Suprapubic skin (tissue), 4 donors: ENCODE measurements at regions not wholly inside any gene's neighbourhood (a gene's known extent, or its start where the extent isn't known, plus 50 kb on each side); places are given as distances from the start of the nearest gene placed in this dataset.

Experiments
- DNase-seq, 2 donors: peaks; one replicate each; pipeline ENCODE4 v3.0.0-alpha.2; 2019; ENCODE audit warnings: low spot score in 2 of 2
- H3K27ac ChIP-seq: fragments of 200-600 bp; sonication (generic); one replicate; pipeline ENCODE4 v1.5.1; 2019
- H3K27me3 ChIP-seq: fragments of 200-600 bp; sonication (generic); one replicate; pipeline ENCODE4 v1.5.1; 2019
- H3K36me3 ChIP-seq: fragments of 200-600 bp; sonication (generic); one replicate; pipeline ENCODE4 v1.5.1; 2019
- H3K4me1 ChIP-seq: fragments of 200-600 bp; sonication (generic); one replicate; pipeline ENCODE4 v1.5.1; 2019
- H3K4me3 ChIP-seq: fragments of 200-600 bp; sonication (generic); one replicate; pipeline ENCODE4 v1.5.1; 2019; ENCODE audit warnings: mild to moderate bottlenecking
- H3K9me3 ChIP-seq: fragments of 200-600 bp; sonication (generic); one replicate; pipeline ENCODE4 v1.5.1; 2019
- EP300 ChIP-seq: sonication (generic); formaldehyde crosslinking; IDR thresholded peaks from one replicate; pipeline ENCODE4 v1.6.1; 2017; ENCODE audit warnings: antibody characterized with exemption
- POLR2A ChIP-seq, 2 donors: fragments of 450-650 bp; IDR thresholded peaks; one replicate each; pipeline ENCODE4 v1.6.1; 2017; ENCODE audit warnings: antibody characterized with exemption in 2 of 2, mild to moderate bottlenecking in 2 of 2, moderate library complexity in 2 of 2
- POLR2AphosphoS5 ChIP-seq, 3 donors: sonication (generic); formaldehyde crosslinking; IDR thresholded peaks; one replicate each; pipeline ENCODE4 v1.6.1; 2017; ENCODE audit warnings: antibody characterized with exemption in 3 of 3
- WGBS: methylation state at CpG from one replicate; pipeline ENCODE4 v1.1.5; 2018; 5-methylcytosine and 5-hydroxymethylcytosine counted together
- TF ChIP-seq, protein P1 (sequence below), 2 donors: fragments of 200-600 bp in 1 of 2; fragments of 450-650 bp in 1 of 2; sonication (generic) in 1 of 2; IDR thresholded peaks; one replicate each; pipeline ENCODE4 v1.5.1; 2016 to 2019; ENCODE audit warnings: antibody characterized with exemption in 2 of 2, mild to moderate bottlenecking in 1 of 2, moderate library complexity in 1 of 2

DNA sequence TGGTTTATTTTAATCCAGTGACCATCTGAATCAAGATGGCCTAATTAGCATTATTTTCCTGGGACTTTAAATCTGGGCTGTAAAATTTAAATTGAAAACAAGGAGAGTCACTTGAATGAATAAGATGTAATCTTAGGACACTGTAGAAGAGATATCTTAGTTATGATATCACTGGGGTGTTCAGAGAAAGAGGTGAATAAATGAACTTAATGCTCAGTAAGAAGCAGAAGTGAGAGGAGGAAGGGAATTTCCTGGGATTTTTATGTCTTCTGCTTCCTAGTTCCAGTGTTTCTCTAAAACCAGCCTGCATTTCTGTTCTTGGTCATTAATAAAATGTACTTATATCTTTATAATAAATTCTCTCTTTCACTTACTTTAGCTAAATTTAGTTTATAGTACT is 136.8 kb upstream of the PTPRK start:
- H3K9me3 ChIP-seq: no peaks in the 10 kb centered on the region
- H3K4me1 ChIP-seq: no peaks in the 10 kb centered on the region
- H3K27ac ChIP-seq: no peak overlapping the region
- no peak overlapping the region for H3K4me3 ChIP-seq
- DNase-seq: no peak
- no peaks in the 10 kb centered on the region for H3K27me3 ChIP-seq
- H3K36me3 ChIP-seq: no peaks in the 10 kb centered on the region
- no peak for TF ChIP-seq POLR2A (IDR thresholded peaks at IDR 0.05)
- TF ChIP-seq EP300: no peak
- TF ChIP-seq POLR2AphosphoS5 (IDR thresholded peaks at IDR 0.05): no peak
- TF ChIP-seq, protein P1, sequence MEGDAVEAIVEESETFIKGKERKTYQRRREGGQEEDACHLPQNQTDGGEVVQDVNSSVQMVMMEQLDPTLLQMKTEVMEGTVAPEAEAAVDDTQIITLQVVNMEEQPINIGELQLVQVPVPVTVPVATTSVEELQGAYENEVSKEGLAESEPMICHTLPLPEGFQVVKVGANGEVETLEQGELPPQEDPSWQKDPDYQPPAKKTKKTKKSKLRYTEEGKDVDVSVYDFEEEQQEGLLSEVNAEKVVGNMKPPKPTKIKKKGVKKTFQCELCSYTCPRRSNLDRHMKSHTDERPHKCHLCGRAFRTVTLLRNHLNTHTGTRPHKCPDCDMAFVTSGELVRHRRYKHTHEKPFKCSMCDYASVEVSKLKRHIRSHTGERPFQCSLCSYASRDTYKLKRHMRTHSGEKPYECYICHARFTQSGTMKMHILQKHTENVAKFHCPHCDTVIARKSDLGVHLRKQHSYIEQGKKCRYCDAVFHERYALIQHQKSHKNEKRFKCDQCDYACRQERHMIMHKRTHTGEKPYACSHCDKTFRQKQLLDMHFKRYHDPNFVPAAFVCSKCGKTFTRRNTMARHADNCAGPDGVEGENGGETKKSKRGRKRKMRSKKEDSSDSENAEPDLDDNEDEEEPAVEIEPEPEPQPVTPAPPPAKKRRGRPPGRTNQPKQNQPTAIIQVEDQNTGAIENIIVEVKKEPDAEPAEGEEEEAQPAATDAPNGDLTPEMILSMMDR (IDR thresholded peaks at IDR 0.05): no peak

DNA sequence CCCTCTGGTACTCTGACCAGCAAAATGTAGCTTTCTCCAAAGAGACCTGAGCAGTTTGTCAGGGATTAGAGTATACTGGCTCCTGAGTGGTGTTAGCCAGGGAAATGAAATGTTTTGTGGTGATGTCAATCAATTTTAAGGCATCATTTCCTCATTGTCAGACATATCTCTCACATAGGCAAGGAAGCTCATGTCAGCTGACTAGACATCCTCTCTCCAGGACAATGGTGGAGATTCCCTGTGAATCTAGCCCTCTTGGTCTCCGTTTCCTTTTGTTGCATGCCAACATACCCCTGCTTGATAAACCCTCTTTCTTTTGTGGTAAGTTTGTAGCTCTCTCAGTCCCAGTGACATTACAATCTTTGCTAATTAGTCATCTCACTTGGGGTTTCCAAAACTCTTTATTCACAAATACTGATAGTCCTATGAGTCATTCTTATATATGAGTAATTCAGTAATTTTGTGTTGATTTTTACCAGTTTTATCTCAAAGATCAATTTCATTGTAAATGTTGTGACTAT is 135.6 kb upstream of the PTPRK start:
- Histone ChIP-seq H3K27ac (no peak overlapping the region), H3K4me1 (no peaks in the 10 kb centered on the region), H3K9me3 (no peaks in the 10 kb centered on the region), H3K27me3 (no peaks in the 10 kb centered on the region), H3K4me3 (no peak overlapping the region), H3K36me3 (no peaks in the 10 kb centered on the region)
- no peak for DNase-seq
- whole genome bisulfite sequencing: 32% methylated on average over 1 of the region's 1 CpG
- TF ChIP-seq EP300 (no peak), POLR2A (IDR thresholded peaks at IDR 0.05) (no peak), POLR2AphosphoS5 (IDR thresholded peaks at IDR 0.05) (no peak)
- TF ChIP-seq, protein P1 (IDR thresholded peaks at IDR 0.05): no peak

DNA sequence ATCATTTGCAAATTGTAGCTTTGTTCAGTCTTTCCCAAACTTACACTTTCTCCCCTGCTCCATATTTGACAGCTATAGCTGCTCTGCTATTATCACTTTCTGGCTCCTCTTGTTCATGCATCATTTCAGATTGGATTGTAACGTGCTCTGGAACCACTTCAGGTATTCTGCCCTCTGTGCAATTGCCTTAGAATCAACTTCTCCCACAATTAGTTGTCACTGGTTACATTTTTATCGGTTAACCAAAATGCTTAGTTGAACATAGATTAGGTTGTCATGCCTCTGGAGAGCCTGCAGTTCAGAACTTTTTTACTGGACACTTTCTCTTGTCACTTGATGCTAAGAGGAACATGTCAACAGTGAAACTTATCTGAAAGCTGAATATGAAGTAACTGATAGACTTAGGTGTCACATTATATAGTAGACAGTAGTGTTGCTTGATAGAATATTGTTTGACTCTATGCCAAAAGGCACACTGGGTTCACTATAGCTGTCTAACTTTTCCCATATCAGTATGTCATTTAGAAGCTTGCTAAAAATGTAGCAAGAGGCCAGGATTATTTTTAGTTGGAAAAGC is 127.7 kb upstream of the PTPRK start:
- Histone ChIP-seq H3K27me3 (no peaks in the 10 kb centered on the region), H3K4me1 (no peaks in the 10 kb centered on the region), H3K4me3 (no peak overlapping the region), H3K9me3 (no peaks in the 10 kb centered on the region), H3K36me3 (no peaks in the 10 kb centered on the region), H3K27ac (no peak overlapping the region)
- no peak for TF ChIP-seq EP300
- no peak for TF ChIP-seq POLR2AphosphoS5 (IDR thresholded peaks at IDR 0.05)
- TF ChIP-seq, protein P1 (IDR thresholded peaks at IDR 0.05): no peak
- TF ChIP-seq POLR2A (IDR thresholded peaks at IDR 0.05): no peak
- DNase-seq: no peak
- whole genome bisulfite sequencing: 82% methylated on average over 2 of the region's 2 CpGs

DNA sequence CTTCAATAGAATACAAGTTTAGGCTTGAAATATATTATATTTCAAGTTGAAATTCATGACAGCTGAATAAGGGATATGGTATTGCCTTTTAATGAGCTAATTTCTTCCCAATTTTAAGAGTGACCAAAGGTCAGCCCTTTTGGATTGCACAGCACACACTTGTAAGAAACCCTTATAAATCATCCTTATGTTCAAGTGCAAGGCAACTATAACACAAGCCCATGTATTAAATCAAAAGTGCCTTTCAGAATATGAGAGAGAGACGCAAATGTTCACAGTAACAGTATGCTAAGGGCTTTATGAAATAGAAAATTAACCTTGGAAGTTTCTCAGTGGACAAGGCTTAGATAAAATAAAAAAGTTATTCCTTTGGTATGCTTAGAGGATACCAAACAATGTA is 121.7 kb upstream of the PTPRK start:
- no peak for DNase-seq
- TF ChIP-seq POLR2AphosphoS5 (IDR thresholded peaks at IDR 0.05): no peak
- TF ChIP-seq POLR2A (IDR thresholded peaks at IDR 0.05): no peak
- TF ChIP-seq, protein P1 (IDR thresholded peaks at IDR 0.05): no peak
- TF ChIP-seq EP300: no peak
- 97% methylated on average over 1 of the region's 1 CpG for WGBS
- no peaks in the 10 kb centered on the region for H3K27me3 ChIP-seq
- H3K36me3 ChIP-seq: no peaks in the 10 kb centered on the region
- H3K4me3 ChIP-seq: no peak overlapping the region
- no peaks in the 10 kb centered on the region for H3K4me1 ChIP-seq
- H3K9me3 ChIP-seq: no peaks in the 10 kb centered on the region
- H3K27ac ChIP-seq: no peak overlapping the region

DNA sequence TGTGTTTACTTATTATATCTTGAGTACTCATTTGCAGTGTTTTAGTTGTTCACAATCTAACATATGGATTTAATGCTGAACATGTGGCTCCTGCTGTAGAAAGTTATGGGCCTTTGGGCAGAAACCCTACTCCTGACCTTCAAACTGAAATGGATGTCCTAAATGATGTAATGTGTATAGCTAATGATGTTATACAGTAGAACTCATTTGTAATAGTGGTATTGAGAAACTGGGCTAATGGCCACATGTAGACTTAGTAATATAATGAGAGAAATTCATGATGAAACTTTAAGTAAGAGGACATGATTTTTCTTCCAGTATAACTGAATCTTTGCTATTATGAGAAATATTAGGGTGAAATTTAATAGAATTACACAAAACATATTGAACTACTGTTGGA is 121.3 kb upstream of the PTPRK start:
- H3K4me3 ChIP-seq: no peak overlapping the region
- no peaks in the 10 kb centered on the region for H3K4me1 ChIP-seq
- no peaks in the 10 kb centered on the region for H3K36me3 ChIP-seq
- no peaks in the 10 kb centered on the region for H3K27me3 ChIP-seq
- no peak overlapping the region for H3K27ac ChIP-seq
- no peak for TF ChIP-seq POLR2AphosphoS5 (IDR thresholded peaks at IDR 0.05)
- no peak for TF ChIP-seq EP300
- TF ChIP-seq, protein P1 (IDR thresholded peaks at IDR 0.05): no peak
- no peak for TF ChIP-seq POLR2A (IDR thresholded peaks at IDR 0.05)
- H3K9me3 ChIP-seq: no peaks in the 10 kb centered on the region
- DNase-seq: no peak
